Muscle layer of colon (tissue), 2 donors: ENCODE measurements at regions not wholly inside any gene's neighbourhood (a gene's known extent, or its start where the extent isn't known, plus 50 kb on each side); places are given as distances from the start of the nearest gene placed in this dataset.
"Not testable (repeated sequence)": the region's sequence is repeated elsewhere in the genome, so short reads cannot be mapped to it uniquely, and the experiment has no call there.

Experiments used
- H3K27ac ChIP-seq: one replicate; pipeline ENCODE4 v1.7.0; 2013; ENCODE audit warnings: low read depth, mild to moderate bottlenecking, low read length, moderate library complexity
- H3K27me3 ChIP-seq, 2 donors: one replicate each; pipeline ENCODE4 v1.7.0; 2013; ENCODE audit warnings: low read length in 2 of 2, mild to moderate bottlenecking in 2 of 2; ENCODE audit not compliant: insufficient read depth in 2 of 2, control insufficient read depth in 1 of 2
- H3K36me3 ChIP-seq: one replicate; pipeline ENCODE4 v1.7.0; 2013; ENCODE audit warnings: mild to moderate bottlenecking, low read length; ENCODE audit not compliant: insufficient read depth
- H3K4me1 ChIP-seq: one replicate; pipeline ENCODE4 v1.7.0; 2013; ENCODE audit warnings: mild to moderate bottlenecking, low read length; ENCODE audit not compliant: insufficient read depth
- H3K4me3 ChIP-seq, 2 donors: one replicate each; pipeline ENCODE4 v1.7.0; 2013; ENCODE audit warnings: low read length in 2 of 2, low read depth in 1 of 2, mild to moderate bottlenecking in 1 of 2, moderate library complexity in 1 of 2
- H3K9ac ChIP-seq: one replicate; pipeline ENCODE4 v1.7.0; 2013; ENCODE audit warnings: low read length
- H3K9me3 ChIP-seq: one replicate; pipeline ENCODE4 v1.7.0; 2013; ENCODE audit warnings: mild to moderate bottlenecking, low read length
- donor health status: abdominal sarcoma.
- donor health status: Adenocarcinoma of cecum.

GRCh38 chr18:39225373-39225772, 1659.8 kb upstream of the CELF4 start:
- no peaks in the 10 kb centered on the region for H3K27me3 ChIP-seq
- H3K9me3 ChIP-seq = no peaks in the 10 kb centered on the region
- H3K4me1 ChIP-seq = no peaks in the 10 kb centered on the region
- H3K4me3 ChIP-seq = no peak overlapping the region
- H3K36me3 ChIP-seq = no peaks in the 10 kb centered on the region
- no peak overlapping the region for H3K27ac ChIP-seq
- H3K9ac ChIP-seq = no peak overlapping the region

GRCh38 chr18:39223283-39223682, 1657.7 kb upstream of the CELF4 start:
- no peaks in the 10 kb centered on the region for H3K27me3 ChIP-seq
- no peaks in the 10 kb centered on the region for H3K36me3 ChIP-seq
- no peaks in the 10 kb centered on the region for H3K4me1 ChIP-seq
- no peak overlapping the region for H3K27ac ChIP-seq
- no peak overlapping the region for H3K4me3 ChIP-seq
- no peaks in the 10 kb centered on the region for H3K9me3 ChIP-seq
- no peak overlapping the region for H3K9ac ChIP-seq

- Histone ChIP-seq H3K36me3 (no peaks in the 10 kb centered on the region), H3K9ac (no peak overlapping the region), H3K27ac (no peak overlapping the region), H3K27me3 (no peaks in the 10 kb centered on the region), H3K9me3 (no peaks in the 10 kb centered on the region), H3K4me1 (no peaks in the 10 kb centered on the region), H3K4me3 (no peak overlapping the region)
These were observed 1650.3 kb upstream of the CELF4 start for GRCh38 chr18:39215920-39216319.

GRCh38 chr18:39211461-39211860, 1645.9 kb upstream of the CELF4 start:
- Histone ChIP-seq H3K4me3 (no peak overlapping the region), H3K9ac (no peak overlapping the region), H3K4me1 (no peaks in the 10 kb centered on the region), H3K36me3 (no peaks in the 10 kb centered on the region), H3K9me3 (no peaks in the 10 kb centered on the region), H3K27me3 (no peaks in the 10 kb centered on the region), H3K27ac (no peak overlapping the region)

- Histone ChIP-seq H3K27me3 (no peaks in the 10 kb centered on the region), H3K9me3 (no peaks in the 10 kb centered on the region), H3K27ac (no peak overlapping the region), H3K9ac (no peak overlapping the region), H3K4me3 (no peak overlapping the region), H3K4me1 (no peaks in the 10 kb centered on the region), H3K36me3 (no peaks in the 10 kb centered on the region)
These were observed 1643.6 kb upstream of the CELF4 start for GRCh38 chr18:39209173-39209572.

- Histone ChIP-seq H3K27me3 (no peaks in the 10 kb centered on the region), H3K27ac (no peak overlapping the region), H3K4me3 (no peak overlapping the region), H3K9me3 (no peaks in the 10 kb centered on the region), H3K9ac (no peak overlapping the region), H3K36me3 (no peaks in the 10 kb centered on the region), H3K4me1 (no peaks in the 10 kb centered on the region)
These were observed 1643.1 kb upstream of the CELF4 start for GRCh38 chr18:39208729-39209128.

- no peaks in the 10 kb centered on the region for H3K27me3 ChIP-seq
- H3K27ac ChIP-seq = no peak overlapping the region
- no peaks in the 10 kb centered on the region for H3K36me3 ChIP-seq
- H3K9me3 ChIP-seq = no peaks in the 10 kb centered on the region
- no peak overlapping the region for H3K4me3 ChIP-seq
- H3K4me1 ChIP-seq = no peaks in the 10 kb centered on the region
- H3K9ac ChIP-seq = no peak overlapping the region
These were observed 1642.6 kb upstream of the CELF4 start for GRCh38 chr18:39208190-39208589.

- H3K27ac ChIP-seq, H3K9ac ChIP-seq, H3K4me3 ChIP-seq, H3K9me3 ChIP-seq, H3K4me1 ChIP-seq, H3K36me3 ChIP-seq, H3K27me3 ChIP-seq: not testable (repeated sequence)
These were observed 1641.0 kb upstream of the CELF4 start for GRCh38 chr18:39206398-39207103.

- Histone ChIP-seq H3K9me3 (no peaks in the 10 kb centered on the region), H3K4me3 (no peak overlapping the region), H3K27ac (no peak overlapping the region), H3K4me1 (no peaks in the 10 kb centered on the region), H3K36me3 (no peaks in the 10 kb centered on the region), H3K9ac (no peak overlapping the region), H3K27me3 (no peaks in the 10 kb centered on the region)
These were observed 1640.1 kb upstream of the CELF4 start for GRCh38 chr18:39205565-39206195.

GRCh38 chr18:39200153-39200552, 1634.6 kb upstream of the CELF4 start:
- Histone ChIP-seq H3K4me1 (no peaks in the 10 kb centered on the region), H3K4me3 (no peak overlapping the region), H3K27me3 (no peaks in the 10 kb centered on the region), H3K9ac (no peak overlapping the region), H3K27ac (no peak overlapping the region), H3K36me3 (no peaks in the 10 kb centered on the region), H3K9me3 (no peaks in the 10 kb centered on the region)

GRCh38 chr18:39199231-39199855, 1633.7 kb upstream of the CELF4 start:
- no peak overlapping the region for H3K4me3 ChIP-seq
- H3K36me3 ChIP-seq = no peaks in the 10 kb centered on the region
- H3K27ac ChIP-seq = no peak overlapping the region
- no peaks in the 10 kb centered on the region for H3K27me3 ChIP-seq
- no peaks in the 10 kb centered on the region for H3K9me3 ChIP-seq
- no peak overlapping the region for H3K9ac ChIP-seq
- H3K4me1 ChIP-seq = no peaks in the 10 kb centered on the region

- H3K27me3 ChIP-seq = no peaks in the 10 kb centered on the region
- no peaks in the 10 kb centered on the region for H3K9me3 ChIP-seq
- H3K36me3 ChIP-seq = no peaks in the 10 kb centered on the region
- H3K9ac ChIP-seq = no peak overlapping the region
- no peak overlapping the region for H3K4me3 ChIP-seq
- H3K4me1 ChIP-seq = no peaks in the 10 kb centered on the region
- H3K27ac ChIP-seq = no peak overlapping the region
These were observed 1632.8 kb upstream of the CELF4 start for GRCh38 chr18:39198376-39198775.
